Trophoblast cell (in vitro differentiated cells and primary cell): ENCODE measurements at regions not wholly inside any gene's neighbourhood (a gene's known extent, or its start where the extent isn't known, plus 50 kb on each side); places are given as distances from the start of the nearest gene placed in this dataset.

Source experiments
- DNase-seq, 2 donors: peaks; one replicate each; pipeline ENCODE4 v3.0.0-alpha.2; 2016
- H2AFZ ChIP-seq: 2 replicates; pipeline ENCODE4 v1.6.1; 2013; ENCODE audit warnings: low read length, moderate library complexity, mild to moderate bottlenecking; ENCODE audit not compliant: insufficient read depth, poor library complexity
- H2AK5ac ChIP-seq: 2 replicates; pipeline ENCODE4 v1.6.1; 2013; ENCODE audit warnings: mild to moderate bottlenecking, low read length
- H2BK120ac ChIP-seq: 2 replicates; pipeline ENCODE4 v1.6.1; 2013; ENCODE audit warnings: low read length, mild to moderate bottlenecking, moderate library complexity; ENCODE audit not compliant: insufficient read depth, poor library complexity
- H2BK12ac ChIP-seq: 2 replicates; pipeline ENCODE4 v1.6.1; 2013; ENCODE audit warnings: mild to moderate bottlenecking, low read length, moderate library complexity
- H2BK5ac ChIP-seq: 2 replicates; pipeline ENCODE4 v1.6.1; 2013; ENCODE audit warnings: low read length, low read depth, moderate library complexity, mild to moderate bottlenecking; ENCODE audit not compliant: poor library complexity
- H3K14ac ChIP-seq: 2 replicates; pipeline ENCODE4 v1.6.1; 2013; ENCODE audit warnings: mild to moderate bottlenecking, low read length
- H3K18ac ChIP-seq: 2 replicates; pipeline ENCODE4 v1.6.1; 2013; ENCODE audit warnings: mild to moderate bottlenecking, low read length
- H3K23ac ChIP-seq: 2 replicates; pipeline ENCODE4 v1.6.1; 2013; ENCODE audit warnings: low read length
- H3K27ac ChIP-seq: 2 replicates; pipeline ENCODE4 v1.5.1; 2013; ENCODE audit warnings: low read depth, mild to moderate bottlenecking, inconsistent platforms, low read length, moderate library complexity
- H3K27me3 ChIP-seq: 2 replicates; pipeline ENCODE4 v1.6.1; 2013; ENCODE audit warnings: inconsistent platforms, mild to moderate bottlenecking, low read length, moderate library complexity; ENCODE audit not compliant: insufficient read depth
- H3K36me3 ChIP-seq, 2 experiments: 1 replicate in 1 of 2; 2 replicates in 1 of 2; pipeline ENCODE4 v1.6.1; 2013; ENCODE audit warnings: low read length in 2 of 2, mild to moderate bottlenecking in 2 of 2, moderate library complexity in 1 of 2; ENCODE audit not compliant: insufficient read depth in 2 of 2, control insufficient read depth in 1 of 2
- H3K4ac ChIP-seq: 2 replicates; pipeline ENCODE4 v1.6.1; 2013; ENCODE audit warnings: low read depth, mild to moderate bottlenecking, low read length, moderate library complexity
- H3K4me1 ChIP-seq, 2 experiments: 1 replicate in 1 of 2; 2 replicates in 1 of 2; pipeline ENCODE4 v1.6.1; 2013; ENCODE audit warnings: low read length in 2 of 2, mild to moderate bottlenecking in 2 of 2, moderate library complexity in 1 of 2; ENCODE audit not compliant: insufficient read depth in 2 of 2, control insufficient read depth in 1 of 2
- H3K4me2 ChIP-seq: 2 replicates; pipeline ENCODE4 v1.6.1; 2013; ENCODE audit warnings: inconsistent platforms, mild to moderate bottlenecking, low read length, moderate library complexity
- H3K4me3 ChIP-seq: 2 replicates; pipeline ENCODE4 v1.5.1; 2013; ENCODE audit warnings: mild to moderate bottlenecking, low read depth, low read length, inconsistent platforms
- H3K79me1 ChIP-seq: one replicate; pipeline ENCODE4 v1.6.1; 2013; ENCODE audit warnings: low read length
- H3K79me2 ChIP-seq: 2 replicates; pipeline ENCODE4 v1.6.1; 2013; ENCODE audit warnings: low read length, mild to moderate bottlenecking; ENCODE audit not compliant: control insufficient read depth, insufficient read depth, poor library complexity
- H3K9ac ChIP-seq: 2 replicates; pipeline ENCODE4 v1.6.1; 2013; ENCODE audit warnings: mild to moderate bottlenecking, low read length
- H3K9me3 ChIP-seq: 2 replicates; pipeline ENCODE4 v1.6.1; 2013; ENCODE audit warnings: low read depth, mild to moderate bottlenecking, control low read depth, inconsistent platforms, low read length; ENCODE audit not compliant: insufficient read depth
- H4K12ac ChIP-seq: 2 replicates; pipeline ENCODE4 v1.6.1; 2013; ENCODE audit warnings: low read depth, mild to moderate bottlenecking, low read length, moderate library complexity
- H4K8ac ChIP-seq: 2 replicates; pipeline ENCODE4 v1.6.1; 2013; ENCODE audit warnings: low read depth, mild to moderate bottlenecking, low read length, moderate library complexity
- H4K91ac ChIP-seq: one replicate; pipeline ENCODE4 v1.6.1; 2013; ENCODE audit warnings: low read depth, mild to moderate bottlenecking, low read length, moderate library complexity
- WGBS: extraction: QIAGEN DNeasy Blood & Tissue Kit; methylation state at CpG from one replicate; pipeline ENCODE4 v1.1.7; 2013; ENCODE audit warnings: missing lambda C conversion rate; ENCODE audit not compliant: insufficient read length, insufficient coverage; ENCODE audit errors: extremely low coverage; 5-methylcytosine and 5-hydroxymethylcytosine counted together

- no peak overlapping the region for H3K4ac ChIP-seq
- H4K12ac ChIP-seq = no peak overlapping the region
- no peak overlapping the region for H2AFZ ChIP-seq
- H3K79me2 ChIP-seq = peaks cover 10% of the 10 kb centered on the region
- no peak overlapping the region for H3K4me2 ChIP-seq
- peak in 1 of 2 donors; percentile 18 for DNase-seq
- peak overlapping the region; percentile 34 for H2BK5ac ChIP-seq
- peaks cover 2% of the 10 kb centered on the region for H3K9me3 ChIP-seq
- H3K4me1 ChIP-seq = peaks cover 0 to 10% of the 10 kb centered on the region in 2 experiments
- peaks cover 13% of the 10 kb centered on the region for H3K79me1 ChIP-seq
- WGBS = no CpG with 5 or more reads among the region's 4 CpGs
- H3K27ac ChIP-seq = no peak overlapping the region
- H4K8ac ChIP-seq = peak overlapping the region; percentile 11
- no peak overlapping the region for H2AK5ac ChIP-seq
- H3K18ac ChIP-seq = no peak overlapping the region
- no peak overlapping the region for H3K23ac ChIP-seq
- no peak overlapping the region for H3K4me3 ChIP-seq
- peak overlapping the region; percentile 57 for H4K91ac ChIP-seq
- H3K14ac ChIP-seq = no peak overlapping the region
- H3K36me3 ChIP-seq = peaks cover 0 to 3% of the 10 kb centered on the region in 2 experiments
- H3K27me3 ChIP-seq = peaks cover 3% of the 10 kb centered on the region
- H3K9ac ChIP-seq = no peak overlapping the region
- H2BK120ac ChIP-seq = peak overlapping the region; percentile 38
- no peak overlapping the region for H2BK12ac ChIP-seq
These were observed 278.7 kb upstream of the NEBL start for GRCh38 chr10:21175797-21176196.

- Histone ChIP-seq H4K91ac (peak overlapping the region; percentile 75), H3K4me1 (peaks cover 0 to 10% of the 10 kb centered on the region in 2 experiments), H3K14ac (peak overlapping the region; percentile 83), H2AFZ (peak overlapping the region; percentile 95), H3K27ac (peak overlapping the region; percentile 72), H2BK5ac (peak overlapping the region; percentile 78), H3K79me1 (peaks cover 13% of the 10 kb centered on the region), H3K4me3 (peak overlapping the region; percentile 82), H3K27me3 (peaks cover 3% of the 10 kb centered on the region), H2BK120ac (peak overlapping the region; percentile 97), H2BK12ac (peak overlapping the region; percentile 72), H3K18ac (peak overlapping the region; percentile 74), H3K4me2 (peak overlapping the region; percentile 97), H3K23ac (no peak overlapping the region), H3K79me2 (peaks cover 10% of the 10 kb centered on the region), H3K4ac (peak overlapping the region; percentile 87), H4K8ac (peak overlapping the region; percentile 88), H4K12ac (no peak overlapping the region), H3K9me3 (peaks cover 2% of the 10 kb centered on the region), H2AK5ac (no peak overlapping the region), H3K9ac (peak overlapping the region; percentile 41), H3K36me3 (peaks cover 0 to 3% of the 10 kb centered on the region in 2 experiments)
- DNase-seq = peak; percentile 71 to 95
- WGBS = no CpG with 5 or more reads among the region's 33 CpGs
These were observed 277.8 kb upstream of the NEBL start for GRCh38 chr10:21174715-21175495.

- Histone ChIP-seq H3K4me1 (peaks cover 0 to 12% of the 10 kb centered on the region in 2 experiments), H2AFZ (peak overlapping the region; percentile 95), H4K12ac (peak overlapping the region; percentile 74), H3K23ac (no peak overlapping the region), H3K79me2 (peaks cover 10% of the 10 kb centered on the region), H2AK5ac (no peak overlapping the region), H3K27me3 (peaks cover 3% of the 10 kb centered on the region), H3K4ac (peak overlapping the region; percentile 87), H3K4me2 (peak overlapping the region; percentile 97), H3K27ac (peak overlapping the region; percentile 72), H3K9me3 (peaks cover 2% of the 10 kb centered on the region), H3K14ac (peak overlapping the region; percentile 85), H2BK12ac (peak overlapping the region; percentile 72), H3K9ac (peak overlapping the region; percentile 41), H2BK120ac (peak overlapping the region; percentile 97), H2BK5ac (peak overlapping the region; percentile 78), H3K18ac (peak overlapping the region; percentile 93), H4K91ac (peak overlapping the region; percentile 89), H3K79me1 (peaks cover 13% of the 10 kb centered on the region), H3K4me3 (peak overlapping the region; percentile 82), H4K8ac (peak overlapping the region; percentile 88), H3K36me3 (peaks cover 0 to 3% of the 10 kb centered on the region in 2 experiments)
- no CpG with 5 or more reads among the region's 107 CpGs for WGBS
- DNase-seq = peak; percentile 79 to 87
These were observed 276.9 kb upstream of the NEBL start for GRCh38 chr10:21173802-21174714.
